Transverse colon (tissue), 4 donors: ENCODE measurements at regions not wholly inside any gene's neighbourhood (a gene's known extent, or its start where the extent isn't known, plus 50 kb on each side); places are given as distances from the start of the nearest gene placed in this dataset.

Experiments used
- EP300 ChIP-seq: sonication (generic); formaldehyde crosslinking; IDR thresholded peaks from one replicate; pipeline ENCODE4 v1.6.1; 2017; ENCODE audit warnings: antibody characterized with exemption, low read depth
- POLR2A ChIP-seq: fragments of 450-650 bp; IDR thresholded peaks from one replicate; pipeline ENCODE4 v1.6.1; 2016; ENCODE audit warnings: antibody characterized with exemption, mild to moderate bottlenecking, moderate library complexity
- POLR2AphosphoS5 ChIP-seq, 3 donors: sonication (generic); formaldehyde crosslinking; IDR thresholded peaks; one replicate each; pipeline ENCODE4 v1.6.1; 2016; ENCODE audit warnings: antibody characterized with exemption in 3 of 3
- TF ChIP-seq, protein P1 (sequence below), 5 experiments: fragments of 200-600 bp in 3 of 5; fragments of 450-650 bp in 2 of 5; sonication (generic) in 3 of 5; IDR thresholded peaks; 1 replicate in 2 of 5; 2 replicates in 3 of 5; pipeline ENCODE4 v1.5.1; 2016 to 2017; ENCODE audit warnings: antibody characterized with exemption in 5 of 5, inconsistent platforms in 3 of 5, mild to moderate bottlenecking in 2 of 5, moderate library complexity in 1 of 5

DNA sequence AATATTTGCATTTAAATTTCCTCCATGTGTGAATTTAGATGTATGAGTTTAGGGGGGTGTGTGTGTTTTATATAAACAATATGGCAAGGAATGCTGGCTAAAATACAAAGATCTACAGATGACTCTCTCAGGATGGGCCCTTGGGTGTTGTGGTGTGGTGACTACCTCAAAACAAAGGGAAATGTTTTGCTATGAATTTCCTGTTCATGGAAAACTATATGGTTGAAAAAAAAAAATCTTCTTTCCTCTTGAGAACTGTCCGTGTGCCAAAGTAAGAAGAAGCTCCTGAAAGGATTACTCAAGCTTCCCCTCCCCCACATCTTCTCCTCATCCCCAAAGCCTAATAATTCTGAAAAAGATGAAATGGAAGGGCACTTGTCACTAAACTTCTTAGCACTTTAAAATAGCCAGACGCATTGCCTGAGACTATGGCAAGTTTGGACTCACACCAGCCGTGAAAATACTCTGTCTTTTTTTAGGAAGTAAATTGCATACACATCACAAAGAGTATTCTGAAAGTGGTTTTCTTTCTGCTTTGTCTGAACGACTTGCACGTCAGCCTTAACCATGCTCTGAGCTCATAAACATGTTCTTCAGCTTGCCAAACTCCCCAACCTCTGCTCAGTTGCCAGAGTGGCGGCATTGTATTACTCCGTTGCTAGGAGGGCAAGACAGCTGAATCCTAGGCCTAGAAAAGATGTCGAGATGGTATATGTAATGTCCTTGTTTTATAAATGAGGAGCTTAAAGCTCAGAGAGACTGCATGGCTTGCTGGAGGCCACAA lies 250.4 kb upstream of the JADE1 start:
- TF ChIP-seq, protein P1, sequence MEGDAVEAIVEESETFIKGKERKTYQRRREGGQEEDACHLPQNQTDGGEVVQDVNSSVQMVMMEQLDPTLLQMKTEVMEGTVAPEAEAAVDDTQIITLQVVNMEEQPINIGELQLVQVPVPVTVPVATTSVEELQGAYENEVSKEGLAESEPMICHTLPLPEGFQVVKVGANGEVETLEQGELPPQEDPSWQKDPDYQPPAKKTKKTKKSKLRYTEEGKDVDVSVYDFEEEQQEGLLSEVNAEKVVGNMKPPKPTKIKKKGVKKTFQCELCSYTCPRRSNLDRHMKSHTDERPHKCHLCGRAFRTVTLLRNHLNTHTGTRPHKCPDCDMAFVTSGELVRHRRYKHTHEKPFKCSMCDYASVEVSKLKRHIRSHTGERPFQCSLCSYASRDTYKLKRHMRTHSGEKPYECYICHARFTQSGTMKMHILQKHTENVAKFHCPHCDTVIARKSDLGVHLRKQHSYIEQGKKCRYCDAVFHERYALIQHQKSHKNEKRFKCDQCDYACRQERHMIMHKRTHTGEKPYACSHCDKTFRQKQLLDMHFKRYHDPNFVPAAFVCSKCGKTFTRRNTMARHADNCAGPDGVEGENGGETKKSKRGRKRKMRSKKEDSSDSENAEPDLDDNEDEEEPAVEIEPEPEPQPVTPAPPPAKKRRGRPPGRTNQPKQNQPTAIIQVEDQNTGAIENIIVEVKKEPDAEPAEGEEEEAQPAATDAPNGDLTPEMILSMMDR (IDR thresholded peaks at IDR 0.05) = no peak
- TF ChIP-seq POLR2AphosphoS5 (IDR thresholded peaks at IDR 0.05) (peak in 1 of 3 donors; percentile 7), EP300 (no peak), POLR2A (no peak)
